ENCODE measurements at regions not wholly inside any gene's neighbourhood (a gene's known extent, or its start where the extent isn't known, plus 50 kb on each side); places are given as distances from the start of the nearest gene placed in this dataset.
A peak's percentile ranks its signal among the peaks of the same experiment; 100 is the strongest.

- DNase-seq (ENCODE audit: low read depth in 2 of 2), result no peak
Measured at GRCh38 chr4:66704243-66704642, 841.1 kb downstream of the CENPC start.

DNA sequence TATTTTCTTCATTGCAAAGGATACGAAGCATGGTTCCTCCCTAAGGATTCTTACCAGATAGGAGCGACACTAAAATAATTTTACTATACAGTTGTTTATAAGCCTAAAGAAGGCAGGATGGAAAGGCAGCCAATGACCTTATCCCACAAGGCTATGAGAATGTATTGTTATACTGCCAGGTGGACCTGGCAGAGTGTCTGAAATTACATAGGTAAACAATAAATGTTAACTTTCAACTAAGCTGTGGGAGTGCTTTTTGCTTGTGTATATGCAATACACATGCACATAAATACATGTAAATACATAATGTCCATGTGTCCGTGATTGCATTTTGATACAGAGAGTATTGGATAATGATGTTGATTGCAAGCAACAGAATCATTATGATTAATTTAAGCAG is 850.6 kb downstream of the CENPC start:
- DNase-seq (ENCODE audit: low read depth in 2 of 2), result no peak

DNA sequence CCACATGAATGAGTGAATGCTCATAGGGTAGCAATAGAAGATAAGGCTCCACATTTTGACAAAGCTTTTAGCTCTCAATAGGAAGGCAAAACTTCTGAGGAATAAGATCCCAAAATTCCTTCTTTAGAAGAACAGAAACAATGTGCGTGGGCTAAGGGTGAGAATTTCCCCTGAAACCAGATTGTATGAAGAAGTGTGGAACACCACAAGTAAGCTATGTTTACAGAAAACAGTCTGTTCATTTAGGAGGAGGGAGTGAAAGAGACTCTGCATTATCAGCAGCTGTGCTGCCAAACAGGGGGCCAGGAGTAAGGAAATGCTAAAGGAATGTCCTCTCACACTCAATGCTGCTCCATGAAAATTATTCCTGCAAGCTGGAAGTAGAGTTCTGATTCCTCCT is 851.6 kb downstream of the CENPC start:
- no peak for DNase-seq (ENCODE audit: low read depth in 2 of 2)

DNA sequence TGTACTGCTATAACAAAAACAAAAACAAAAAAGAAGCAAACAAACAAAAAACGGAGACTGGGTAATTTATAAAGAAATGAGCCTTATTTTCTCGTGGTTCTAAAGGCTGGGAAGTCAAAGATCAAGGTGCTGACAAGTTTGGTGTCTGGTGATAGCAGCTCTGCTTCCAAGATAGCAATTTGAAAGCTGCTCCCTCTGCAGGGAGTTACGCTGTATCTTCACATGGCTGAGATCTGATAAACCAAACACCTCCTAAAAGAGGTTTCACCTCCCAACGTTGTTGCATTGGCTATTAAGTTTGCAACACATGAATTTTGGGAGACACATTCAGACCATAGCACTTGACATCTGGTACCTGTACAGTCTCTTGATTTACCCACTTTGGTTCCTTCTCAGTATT is 854.2 kb downstream of the CENPC start:
- no peak for DNase-seq (ENCODE audit: low read depth in 2 of 2)

- peak in 1 of 2 experiments; percentile 6 for DNase-seq (ENCODE audit: low read depth in 2 of 2)
Measured at GRCh38 chr4:66688674-66689073, 856.6 kb downstream of the CENPC start.

GRCh38 chr4:66687459-66687858 is 857.8 kb downstream of the CENPC start:
- no peak for DNase-seq (ENCODE audit: low read depth in 2 of 2)

GRCh38 chr4:66681962-66682361 is 863.3 kb downstream of the CENPC start:
- peak; percentile 10 to 13 for DNase-seq (ENCODE audit: low read depth in 2 of 2)

GRCh38 chr4:66667249-66667648 is 878.1 kb downstream of the CENPC start:
- DNase-seq (ENCODE audit: low read depth in 2 of 2), result no peak

DNA sequence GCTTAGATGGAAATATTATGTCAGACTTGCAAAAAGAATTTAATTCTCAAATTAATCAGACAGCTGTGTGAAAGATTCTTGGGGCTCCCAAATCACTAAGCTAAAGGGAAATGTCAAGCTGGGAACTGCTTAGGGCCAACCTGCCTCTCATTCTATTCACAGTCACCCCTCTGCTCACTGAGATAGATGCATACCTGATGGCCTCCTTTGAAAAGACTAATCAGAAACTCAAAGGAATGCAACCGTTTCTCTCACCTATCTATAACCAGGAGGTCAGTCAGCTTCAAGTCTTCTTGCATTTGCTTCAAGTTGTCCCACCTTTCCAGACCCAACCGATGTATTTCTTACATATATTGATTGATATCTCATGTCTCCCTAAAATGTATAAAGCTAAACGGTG is 882.7 kb downstream of the CENPC start:
- no peak for DNase-seq (ENCODE audit: low read depth in 2 of 2)

GRCh38 chr4:66658809-66659208 is 886.5 kb downstream of the CENPC start:
- no peak for DNase-seq (ENCODE audit: low read depth in 2 of 2)

DNA sequence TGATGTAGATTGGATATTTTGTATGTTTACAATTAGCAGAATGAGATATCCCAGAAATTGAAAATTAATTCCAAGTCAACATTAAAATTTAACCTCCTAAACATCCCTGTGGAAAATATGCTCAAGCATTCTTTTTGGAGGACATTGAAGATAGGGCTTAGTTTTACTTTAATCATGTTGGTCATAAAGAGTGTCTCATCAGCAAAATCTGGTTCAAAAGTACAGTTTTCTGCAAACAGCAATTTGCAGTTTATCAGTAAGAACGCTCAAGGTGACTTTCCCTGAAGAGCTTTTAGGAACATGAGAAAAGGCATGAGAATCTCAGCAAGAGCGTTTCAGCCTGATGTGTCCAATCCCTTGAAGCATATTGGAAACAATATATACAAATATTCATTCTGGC is 889.8 kb downstream of the CENPC start:
- DNase-seq (ENCODE audit: low read depth in 2 of 2), result no peak

DNA sequence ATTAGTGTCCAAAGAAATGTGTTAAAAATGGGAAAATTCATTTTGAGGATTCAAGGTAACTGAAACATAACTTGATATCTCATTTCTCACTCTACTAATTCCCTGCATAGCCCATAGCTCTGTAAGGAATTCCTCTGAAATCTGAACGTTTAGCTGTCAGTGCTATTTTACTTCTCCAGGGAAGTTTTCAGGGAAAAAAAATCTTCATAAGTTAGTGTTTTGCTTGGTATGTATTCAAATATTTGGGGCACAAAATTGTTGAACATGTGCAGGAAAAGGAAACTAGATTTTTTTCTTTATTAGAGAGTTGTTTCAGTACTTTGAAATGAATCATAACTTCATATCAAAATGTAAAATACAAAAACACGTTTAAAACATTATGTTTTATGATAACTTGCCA is 891.4 kb downstream of the CENPC start:
- DNase-seq (ENCODE audit: low read depth in 2 of 2), result peak in 1 of 2 experiments; percentile 2

DNA sequence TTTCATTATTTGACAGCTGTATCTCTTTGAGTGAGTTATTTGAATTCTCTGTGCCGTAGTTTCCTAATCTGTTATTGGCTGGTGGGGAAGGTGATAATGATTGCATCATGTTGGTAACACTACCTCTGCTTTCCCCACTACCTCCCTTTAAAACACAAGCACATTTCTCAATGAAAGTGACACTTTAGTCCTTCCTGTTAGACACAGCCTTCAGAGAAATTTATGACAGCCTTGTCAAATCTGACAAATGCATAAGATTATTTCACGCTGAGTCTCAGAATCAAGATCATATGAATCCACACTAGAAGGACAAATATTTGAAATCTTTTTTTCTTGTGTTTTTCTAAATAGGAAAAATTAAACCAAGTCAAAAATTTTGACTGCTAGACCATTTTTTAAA is 896.1 kb downstream of the CENPC start:
- DNase-seq (ENCODE audit: low read depth in 2 of 2), result no peak

DNA sequence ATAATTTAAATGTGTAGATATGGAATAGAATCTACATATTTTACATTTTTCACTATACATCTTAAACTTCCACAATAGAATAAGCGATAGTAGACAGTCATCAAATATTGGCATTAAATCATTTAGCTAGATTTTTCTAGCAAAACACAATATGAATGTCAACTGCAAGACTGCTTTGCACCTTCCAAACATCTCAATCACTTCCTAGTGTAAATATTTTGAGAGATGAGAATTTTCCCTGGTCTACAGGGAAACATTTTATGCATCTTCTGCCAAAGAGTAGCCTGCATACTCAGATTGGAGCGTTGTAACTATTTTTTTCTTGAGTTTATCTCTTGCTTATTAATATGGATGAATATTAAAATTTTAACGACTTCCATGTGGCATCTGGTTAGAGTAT is 897.4 kb downstream of the CENPC start:
- DNase-seq (ENCODE audit: low read depth in 2 of 2), result no peak

DNA sequence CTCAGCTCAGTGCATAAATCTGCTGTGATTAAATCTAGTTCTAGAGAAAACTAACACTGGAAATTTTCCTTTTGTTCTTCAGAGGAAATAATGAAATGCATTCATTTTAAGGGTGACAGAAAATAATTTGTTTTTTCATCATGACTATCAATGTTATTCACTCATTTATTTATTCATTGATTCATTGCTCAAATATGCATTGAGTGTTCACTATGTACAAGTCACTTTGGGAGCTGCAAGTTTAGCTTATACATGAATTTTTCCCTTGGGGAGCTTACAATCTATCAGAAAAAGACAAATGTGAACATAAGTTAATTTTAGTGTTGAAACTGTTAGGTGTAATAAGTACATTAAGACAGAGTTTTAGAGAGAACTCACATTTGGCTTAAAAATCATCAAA is 897.8 kb downstream of the CENPC start:
- no peak for DNase-seq (ENCODE audit: low read depth in 2 of 2)

DNA sequence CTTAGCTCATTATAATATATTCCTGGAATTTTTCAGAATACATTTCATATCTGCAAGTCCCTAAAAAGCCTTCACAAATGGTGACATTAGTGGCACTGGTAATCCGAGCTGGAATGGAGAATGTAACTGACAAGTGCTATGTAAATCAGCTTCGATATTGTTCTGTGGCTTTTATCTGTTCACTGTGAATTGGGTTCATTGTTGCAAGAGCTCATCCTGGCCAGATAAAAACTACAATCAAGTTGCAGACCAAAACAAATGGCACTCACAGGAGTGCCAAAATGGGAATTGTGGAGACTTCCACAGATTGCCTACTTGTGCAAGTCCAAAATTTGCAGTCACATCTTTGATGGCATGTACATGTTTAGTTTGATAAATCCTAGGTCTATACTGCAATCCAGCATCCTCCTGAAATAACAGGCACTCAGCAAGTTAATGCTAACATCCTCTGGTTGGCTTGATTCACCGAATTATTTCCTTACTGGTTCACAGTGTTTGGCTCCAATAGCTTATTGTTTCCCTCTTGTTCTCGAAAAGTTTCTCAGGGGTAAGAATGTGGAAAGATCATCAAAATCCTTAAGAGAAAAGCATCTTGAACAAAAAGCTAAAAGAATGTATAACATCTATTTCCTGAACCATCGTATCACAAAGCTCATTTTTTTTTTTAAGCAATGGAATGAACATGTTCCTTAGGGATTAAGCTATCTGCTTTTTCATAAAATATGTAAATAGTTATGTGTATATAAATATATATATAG is 904.9 kb downstream of the CENPC start:
- peak in 1 of 2 experiments; percentile 3 for DNase-seq (ENCODE audit: low read depth in 2 of 2)

DNA sequence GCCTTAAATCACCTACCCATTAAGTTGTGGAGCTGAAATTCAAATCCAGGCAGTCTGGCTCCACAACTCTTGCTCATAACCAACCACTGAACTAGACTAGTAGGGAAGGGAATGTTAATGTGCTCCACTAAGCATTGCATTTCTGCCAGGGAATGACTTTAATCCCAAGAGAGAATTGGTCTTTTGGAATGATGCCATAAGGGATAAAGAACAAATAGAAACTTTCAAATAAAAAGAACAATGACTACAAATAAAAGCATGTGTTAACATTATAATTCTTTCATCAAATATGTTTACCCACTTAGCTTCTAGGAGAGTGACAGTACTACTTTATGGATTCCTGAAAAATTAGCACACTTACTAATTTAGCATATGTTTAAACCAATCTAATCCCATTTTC is 905.9 kb downstream of the CENPC start:
- DNase-seq (ENCODE audit: low read depth in 2 of 2), result peak; percentile 11 to 22

- DNase-seq (ENCODE audit: low read depth in 2 of 2), result no peak
Measured at GRCh38 chr4:66636349-66636748, 909.0 kb downstream of the CENPC start.

GRCh38 chr4:66633477-66633876 is 911.8 kb downstream of the CENPC start:
- peak in 1 of 2 experiments; percentile 10 for DNase-seq (ENCODE audit: low read depth in 2 of 2)

DNA sequence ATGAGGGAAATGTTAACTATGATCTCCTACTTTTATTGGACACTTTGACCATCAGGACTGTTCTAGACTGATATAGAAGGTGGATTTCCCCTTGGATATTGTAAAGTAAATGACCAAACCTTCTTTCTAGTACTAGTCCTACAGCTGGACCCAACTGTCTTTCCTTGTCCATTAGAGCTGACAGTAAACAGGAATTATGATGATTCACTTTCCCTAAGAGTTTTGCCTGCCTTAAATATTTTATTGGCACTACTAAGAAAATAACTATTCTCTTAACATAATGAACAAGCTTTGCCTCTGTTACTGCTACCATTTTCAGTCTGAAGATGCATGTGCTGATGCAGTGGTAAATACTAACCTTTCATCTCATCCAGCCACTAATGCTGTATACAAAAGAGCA is 915.4 kb downstream of the CENPC start:
- DNase-seq (ENCODE audit: low read depth in 2 of 2), result no peak

GRCh38 chr4:66628146-66628545 is 917.2 kb downstream of the CENPC start:
- no peak for DNase-seq (ENCODE audit: low read depth in 2 of 2)

- no peak for DNase-seq (ENCODE audit: low read depth in 2 of 2)
Measured at GRCh38 chr4:66625480-66625879, 919.8 kb downstream of the CENPC start.

GRCh38 chr4:66613591-66613990 is 931.7 kb downstream of the CENPC start:
- DNase-seq (ENCODE audit: low read depth in 2 of 2), result no peak

DNA sequence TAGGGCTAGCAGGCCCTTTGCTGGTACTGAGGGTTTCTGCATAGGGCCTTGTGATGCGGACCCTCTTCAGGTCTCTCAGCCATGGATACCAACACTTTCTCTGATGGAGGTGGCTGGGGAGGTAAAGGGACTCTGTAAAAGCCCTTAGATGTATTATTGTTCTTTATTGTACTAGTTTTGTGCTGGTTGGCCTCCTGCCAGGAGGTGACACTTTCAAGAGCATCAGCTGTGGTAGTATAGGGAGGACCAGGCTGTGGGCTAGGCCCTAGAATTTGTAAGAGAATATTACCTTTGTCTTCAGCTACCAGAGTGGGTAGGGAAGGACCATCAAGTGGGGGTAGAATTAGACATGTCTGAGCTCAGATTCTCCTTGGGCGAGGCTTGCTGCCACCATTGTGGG is 936.3 kb downstream of the CENPC start:
- no peak for DNase-seq (ENCODE audit: low read depth in 2 of 2)
